HG03025 (cell line): ENCODE measurements at regions not wholly inside any gene's neighbourhood (a gene's known extent, or its start where the extent isn't known, plus 50 kb on each side); places are given as distances from the start of the nearest gene placed in this dataset.
"Not testable (repeated sequence)": the region's sequence is repeated elsewhere in the genome, so short reads cannot be mapped to it uniquely, and the experiment has no call there.

ENCODE experiments used
- ATAC-seq: cut with Tn5 transposase; IDR thresholded peaks from one replicate; pipeline ENCODE4 v1.9.1; 2021; ENCODE audit warnings: mild to moderate bottlenecking, moderate library complexity; ENCODE audit not compliant: unreplicated experiment, low FRiP score

DNA sequence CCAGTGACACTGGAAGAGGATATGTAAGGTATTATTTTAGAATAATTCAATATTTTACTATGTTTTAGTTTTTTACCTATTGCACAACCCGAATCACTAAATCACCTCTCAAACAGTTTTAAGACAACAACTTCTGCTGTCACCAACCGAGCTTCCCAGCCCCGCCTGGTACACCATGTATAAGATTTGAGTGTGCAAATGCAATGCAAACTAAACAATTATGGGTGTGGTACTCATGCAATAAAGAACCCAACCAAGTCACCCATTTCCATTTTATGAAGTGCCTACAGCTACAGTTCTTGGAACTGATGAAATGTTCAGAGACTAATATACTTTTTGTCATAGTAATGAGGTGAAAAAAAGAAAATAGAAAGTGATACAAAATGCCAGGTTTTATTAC, 256.2 kb downstream of the TAFA4 start:
- no peak for ATAC-seq

DNA sequence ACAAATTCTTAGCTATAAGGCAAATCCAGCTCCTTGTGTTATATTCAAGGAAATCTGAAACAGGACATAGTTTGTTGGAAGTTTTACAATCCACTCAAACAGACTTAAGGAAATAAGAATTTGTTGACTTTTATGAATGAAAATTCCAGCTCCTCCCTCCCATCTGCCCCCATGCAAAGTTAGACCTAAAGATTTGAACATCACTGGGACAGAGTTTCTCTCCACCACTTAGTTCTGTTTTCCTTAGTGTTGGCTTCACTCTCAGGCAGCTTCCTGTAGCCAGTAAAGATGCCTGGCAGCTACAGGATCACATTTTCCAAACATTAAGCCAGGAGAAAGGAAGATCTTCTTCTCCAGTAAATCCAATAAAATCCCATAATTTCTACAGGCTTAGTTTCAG, 265.0 kb downstream of the TAFA4 start:
- no peak for ATAC-seq

- ATAC-seq, result no peak
Measured at GRCh38 chr3:68666429-68667136, 265.8 kb downstream of the TAFA4 start.

GRCh38 chr3:68664276-68664675, 268.1 kb downstream of the TAFA4 start:
- ATAC-seq, result no peak

GRCh38 chr3:68662176-68662575, 270.2 kb downstream of the TAFA4 start:
- no peak for ATAC-seq

DNA sequence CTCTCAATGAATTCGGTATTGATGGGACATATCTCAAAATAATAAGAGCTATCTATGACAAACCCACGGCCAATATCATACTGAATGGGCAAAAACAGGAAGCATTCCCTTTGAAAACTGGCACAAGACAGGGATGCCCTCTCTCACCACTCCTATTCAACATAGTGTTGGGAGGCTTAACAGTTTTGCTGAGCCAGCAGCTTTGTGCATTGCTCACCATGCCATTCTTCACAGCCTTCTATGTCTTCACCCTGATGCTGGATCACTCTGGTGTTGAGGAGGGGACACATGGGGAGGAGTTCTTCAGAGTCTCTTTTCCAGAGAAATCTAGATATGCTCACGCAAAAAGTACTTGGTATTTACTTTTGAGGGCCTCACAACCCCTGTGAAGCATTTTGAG, 281.7 kb downstream of the TAFA4 start:
- ATAC-seq, result not testable (repeated sequence)

DNA sequence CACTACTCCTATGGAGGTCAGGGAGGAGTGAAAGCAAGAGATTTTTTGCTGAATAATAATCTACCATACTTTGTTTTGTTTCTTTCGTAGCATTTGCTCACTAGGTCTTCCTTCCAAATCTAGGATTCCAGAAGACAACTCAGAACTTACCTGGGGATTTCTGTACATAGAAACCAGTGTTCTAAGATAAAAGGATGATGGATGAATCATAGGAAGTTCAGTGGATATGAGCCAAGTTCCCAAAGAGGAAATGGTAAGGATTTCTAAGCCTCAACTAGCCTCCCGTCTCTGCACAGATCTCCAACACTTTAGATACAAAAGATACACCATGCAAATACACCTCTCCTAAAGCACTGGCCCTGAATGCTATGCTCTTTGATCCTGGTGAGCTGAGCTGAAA, 283.9 kb downstream of the TAFA4 start:
- ATAC-seq, result no peak

- ATAC-seq, result no peak
Measured at GRCh38 chr3:68631850-68632545, 300.3 kb downstream of the TAFA4 start.

DNA sequence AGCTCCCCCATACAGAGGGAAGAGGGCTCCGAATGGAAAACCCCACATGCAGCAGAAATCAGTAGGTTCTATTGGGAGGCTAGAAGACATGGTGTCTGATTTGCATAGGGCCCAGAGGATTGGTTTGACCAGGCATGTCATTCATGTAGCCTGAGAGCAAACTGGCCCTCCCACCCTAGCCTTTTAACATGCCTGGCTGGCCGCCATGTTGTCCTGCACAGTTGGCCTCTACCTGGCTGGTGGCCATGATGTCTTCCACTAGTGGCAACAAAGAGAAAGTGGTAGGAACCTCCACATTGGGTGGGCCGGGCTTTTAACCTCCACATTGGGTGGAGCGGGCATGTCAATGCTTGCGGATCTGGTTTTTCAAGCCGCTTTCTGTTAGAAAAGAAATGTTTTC, 312.1 kb downstream of the TAFA4 start:
- no peak for ATAC-seq

GRCh38 chr3:68614087-68614486, 318.3 kb downstream of the TAFA4 start:
- no peak for ATAC-seq

DNA sequence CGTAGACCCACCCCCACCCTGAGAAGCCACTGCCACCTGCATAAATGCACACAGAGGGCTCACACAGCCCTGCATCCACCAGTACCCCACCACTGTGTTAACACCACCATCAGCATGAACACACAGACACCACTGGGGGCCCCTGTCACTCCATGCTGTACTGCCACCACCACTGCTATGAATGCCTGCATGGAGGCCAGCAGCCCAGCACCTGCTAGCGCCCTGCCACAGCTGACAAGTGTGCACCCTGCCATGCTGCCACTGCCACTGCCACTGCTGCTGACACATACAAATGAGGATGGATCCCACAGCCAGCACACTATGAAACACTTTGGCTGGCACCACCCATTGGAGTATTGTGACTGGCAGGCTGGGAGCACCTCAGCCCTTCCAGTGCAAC, 361.0 kb downstream of the TAFA4 start:
- ATAC-seq, result no peak

DNA sequence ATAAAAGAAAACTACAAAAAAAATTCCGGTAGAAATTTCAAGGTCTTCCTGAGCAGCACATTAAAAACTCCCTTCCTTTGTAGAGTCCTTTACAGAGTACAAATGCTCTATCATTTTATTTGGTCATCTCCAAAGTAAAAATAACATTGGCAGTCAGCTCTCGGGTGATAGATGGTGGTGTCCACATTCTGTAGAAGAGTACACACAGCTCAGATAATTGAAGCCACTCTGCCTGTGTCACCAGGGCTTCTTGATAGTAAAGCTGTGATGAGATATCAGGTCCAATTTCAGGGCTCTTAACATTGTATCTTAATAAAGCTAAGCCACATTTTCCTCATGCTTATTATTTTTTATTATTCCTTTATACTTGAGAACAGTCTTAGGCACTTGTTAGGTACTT, 371.6 kb downstream of the TAFA4 start:
- ATAC-seq, result no peak

DNA sequence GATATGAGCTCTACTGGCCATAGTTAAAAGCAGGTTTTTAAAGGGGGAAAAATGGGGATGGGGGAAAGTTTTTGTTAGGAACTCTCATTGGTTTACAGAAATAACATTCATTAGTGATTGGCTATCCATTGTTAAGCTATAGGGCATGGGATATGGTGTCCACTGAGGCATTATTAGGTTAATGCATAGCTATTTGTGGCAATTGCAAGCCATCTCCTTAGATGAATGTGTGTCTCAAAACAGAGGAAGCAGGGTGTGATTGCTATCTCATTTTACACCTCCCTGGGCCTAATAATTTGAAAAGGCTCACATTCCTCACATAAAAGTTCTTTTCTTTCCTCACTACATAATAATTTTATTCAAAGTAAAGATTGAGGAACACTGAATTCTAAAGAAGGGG, 396.6 kb downstream of the TAFA4 start:
- no peak for ATAC-seq

DNA sequence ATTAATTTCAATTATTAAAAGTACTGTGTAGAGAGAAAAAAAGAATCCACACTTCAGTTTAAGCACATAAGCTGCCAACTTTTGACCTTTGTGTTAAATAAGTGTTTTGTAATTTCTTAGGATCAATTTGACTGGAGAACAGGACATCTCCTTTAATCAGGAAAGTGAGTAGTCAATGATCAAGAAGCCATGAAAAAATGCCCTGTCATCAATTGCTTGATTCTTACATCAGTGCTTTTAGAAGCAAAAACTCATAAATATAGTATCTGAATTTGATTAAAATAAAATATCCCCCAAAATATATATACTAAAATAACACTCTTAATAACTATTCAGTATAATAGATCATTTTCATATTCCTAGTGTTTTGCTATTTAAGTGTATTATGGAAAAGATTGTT, 409.0 kb downstream of the TAFA4 start:
- ATAC-seq, result no peak

DNA sequence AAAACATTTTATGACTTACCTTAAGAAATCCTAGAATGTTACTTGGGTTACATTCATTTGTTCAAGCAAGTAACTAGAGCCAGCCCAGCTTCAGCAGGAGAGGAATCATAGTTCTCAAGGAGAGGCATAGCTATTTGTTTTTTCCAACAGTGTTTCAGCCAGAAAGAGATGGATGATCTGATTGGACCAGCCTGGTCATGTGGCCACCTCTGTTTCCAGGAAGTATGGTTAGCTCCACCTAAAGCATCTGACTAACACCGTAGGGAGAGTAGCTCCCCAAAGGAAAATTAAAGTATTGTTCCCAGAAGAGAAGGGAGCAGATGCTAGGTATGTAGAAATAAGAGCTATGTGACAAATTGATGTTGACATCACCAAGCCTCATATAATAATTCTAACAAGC, 417.1 kb downstream of the TAFA4 start:
- ATAC-seq, result no peak

- ATAC-seq, result no peak
Measured at GRCh38 chr3:68504201-68504600, 428.1 kb downstream of the TAFA4 start.

DNA sequence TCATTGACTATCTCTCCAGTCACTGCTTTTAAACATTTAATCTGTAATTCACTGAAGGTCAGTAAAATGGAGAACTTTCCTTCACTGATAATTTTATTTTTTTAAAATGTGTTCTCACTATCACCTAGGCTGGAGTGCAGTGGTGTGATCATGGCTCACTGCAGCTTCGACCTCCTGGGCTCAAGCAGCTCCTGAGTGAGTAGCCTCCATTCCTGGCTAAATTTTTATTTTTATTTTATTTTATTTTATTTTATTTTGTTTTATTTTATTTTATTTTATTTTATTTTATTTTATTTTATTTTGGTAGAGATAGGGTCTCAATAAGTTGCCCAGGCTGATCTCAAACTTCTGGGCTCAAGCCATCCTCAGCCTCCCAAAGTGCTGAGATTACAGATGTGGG, 446.5 kb downstream of the TAFA4 start:
- ATAC-seq, result not testable (repeated sequence)

DNA sequence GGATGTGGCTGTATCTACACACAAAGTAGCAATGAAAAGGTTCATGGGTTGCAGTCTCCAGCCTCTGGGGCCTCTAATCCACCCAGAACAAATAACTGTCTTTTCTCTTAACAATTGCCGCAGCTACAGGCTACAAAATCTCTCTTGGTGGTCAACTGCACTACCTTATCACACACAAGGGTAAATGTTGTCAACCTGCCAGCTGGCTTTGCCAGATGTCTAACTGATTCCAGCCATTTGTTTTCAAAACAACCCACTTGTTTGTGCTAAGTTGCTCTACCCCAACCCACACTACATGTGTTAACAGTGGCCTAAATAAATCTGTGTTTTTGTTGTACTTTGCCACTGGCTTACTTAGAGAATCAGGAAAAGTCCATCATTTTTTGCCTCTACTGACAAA, 447.3 kb downstream of the TAFA4 start:
- ATAC-seq, result no peak

GRCh38 chr3:68483601-68484000, 448.7 kb downstream of the TAFA4 start:
- ATAC-seq, result no peak

DNA sequence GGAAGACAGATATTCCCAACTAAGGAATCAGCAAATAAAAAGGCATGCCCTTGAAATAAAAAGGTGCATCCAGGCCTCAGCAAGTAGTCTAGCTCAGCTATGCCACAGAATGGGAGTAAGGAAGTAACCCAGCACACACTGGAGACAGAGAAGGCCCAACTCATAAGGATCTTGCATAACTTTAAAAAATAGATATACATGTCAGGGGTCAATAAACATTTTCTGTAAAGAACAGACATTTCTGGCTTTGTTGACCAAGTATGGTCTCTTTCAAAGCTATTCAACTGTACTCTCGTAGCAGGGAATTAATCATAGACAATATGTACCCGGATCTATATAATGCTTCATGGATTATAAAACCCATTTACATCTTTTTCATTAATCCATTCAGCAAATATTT, 449.3 kb downstream of the TAFA4 start:
- ATAC-seq, result no peak

- no peak for ATAC-seq
Measured at GRCh38 chr3:68482565-68482964, 449.8 kb downstream of the TAFA4 start.

GRCh38 chr3:68479779-68480178, 452.6 kb downstream of the TAFA4 start:
- no peak for ATAC-seq
